GM12878 (cell line): ENCODE measurements at regions not wholly inside any gene's neighbourhood (a gene's known extent, or its start where the extent isn't known, plus 50 kb on each side); places are given as distances from the start of the nearest gene placed in this dataset.

ENCODE experiments used
- ATAC-seq: fragments of 200-7000 bp; cut with Tn5 transposase; 3 replicates; pipeline ENCODE4 v1.9.1; 2020; ENCODE audit warnings: mild to moderate bottlenecking, moderate library complexity
- BruUV-seq: library from RNA; stranded (reverse); fragments of 400-500 nt; replicated peaks from 2 replicates; lab custom pipeline; 2021; lab: Mats Ljungman, UMichigan
- CTCF ChIA-PET: fragments of 300-600 bp; sonication (Branson Sonifier 250); formaldehyde crosslinking; extraction: SDS; loops from one replicate; lab custom pipeline; 2021; ENCODE audit warnings: inconsistent platforms; lab: Yijun Ruan, JAX
- POLR2A ChIA-PET: fragments of 350-600 bp; formaldehyde crosslinking; extraction: SDS; loops from one replicate; lab custom pipeline; 2021; ENCODE audit warnings: inconsistent platforms; lab: Charles Lee
- RAD21 ChIA-PET: fragments of 300-600 bp; sonication (Branson Sonifier 250); formaldehyde crosslinking; loops from one replicate; lab custom pipeline; 2023; ENCODE audit warnings: antibody characterized with exemption; ENCODE audit not compliant: unreplicated experiment; lab: Charles Lee
- SMC1A ChIA-PET: fragments of 300-600 bp; sonication (Branson Sonifier 250); formaldehyde crosslinking; loops from one replicate; lab custom pipeline; 2023; ENCODE audit not compliant: unreplicated experiment, uncharacterized antibody; lab: Charles Lee
- DNase-seq: peaks from one replicate; pipeline ENCODE4 v3.0.0-alpha.2; 2011; ENCODE audit warnings: low read depth, low spot score
- FAIRE-seq: peaks from 3 replicates; lab custom pipeline; 2011; peaks lifted over from hg19 to GRCh38; lab: Jason Lieb, UNC
- H2AFZ ChIP-seq: 2 replicates; pipeline ENCODE4 v1.6.0; 2011; ENCODE audit warnings: low read depth, low read length, control low read depth; ENCODE audit not compliant: control insufficient read depth
- H3K27ac ChIP-seq: 2 replicates; pipeline ENCODE4 v1.5.1; 2011; ENCODE audit warnings: control low read depth; ENCODE audit not compliant: control insufficient read depth, insufficient read depth
- H3K27me3 ChIP-seq, 2 experiments: replicated peaks in 1 of 2; 2 replicates each; pipeline versions ENCODE4 v1.6.0 to v1.6.1; 2011; ENCODE audit warnings: low read length in 1 of 2; ENCODE audit not compliant: control insufficient read depth in 2 of 2, insufficient read depth in 2 of 2
- H3K36me3 ChIP-seq, 2 experiments: 2 replicates each; pipeline ENCODE4 v1.5.1; 2011; ENCODE audit warnings: low read length in 1 of 2; ENCODE audit not compliant: control insufficient read depth in 2 of 2, insufficient read depth in 2 of 2
- H3K4me1 ChIP-seq: 2 replicates; pipeline ENCODE4 v1.6.1; 2011; ENCODE audit warnings: mild to moderate bottlenecking, low read length, moderate library complexity, mixed read lengths; ENCODE audit not compliant: control insufficient read depth, insufficient read depth
- H3K4me2 ChIP-seq: 2 replicates; pipeline ENCODE4 v1.6.0; 2011; ENCODE audit warnings: control low read depth; ENCODE audit not compliant: control insufficient read depth, insufficient read depth
- H3K4me3 ChIP-seq: fragments of 200-600 bp; sonication (generic); 2 replicates; pipeline ENCODE4 v1.5.1; 2016
- H3K79me2 ChIP-seq: 2 replicates; pipeline ENCODE4 v1.6.0; 2011; ENCODE audit warnings: low read length; ENCODE audit not compliant: control insufficient read depth, insufficient read depth
- H3K9ac ChIP-seq: 2 replicates; pipeline ENCODE4 v1.8.0; 2011; ENCODE audit warnings: low read length, control low read depth, mixed read lengths; ENCODE audit not compliant: control insufficient read depth, insufficient read depth
- H3K9me3 ChIP-seq: replicated peaks from 3 replicates; pipeline ENCODE4 v1.5.1; 2011; ENCODE audit warnings: mild to moderate bottlenecking, low read length; ENCODE audit not compliant: control insufficient read depth, insufficient read depth
- H4K20me1 ChIP-seq: 2 replicates; pipeline ENCODE4 v1.6.0; 2011; ENCODE audit not compliant: control insufficient read depth, insufficient read depth
- BHLHE40 ChIP-seq, 2 experiments: fragments of 450-650 bp in 1 of 2; IDR thresholded peaks; 2 replicates each; pipeline ENCODE4 v1.6.1; 2011 to 2017; ENCODE audit warnings: low read depth in 2 of 2, borderline replicate concordance in 1 of 2, improper control_type of control experiment in 1 of 2, low read length in 1 of 2, mild to moderate bottlenecking in 1 of 2
- CHD4 ChIP-seq: fragments of 200-600 bp; sonication (generic); IDR thresholded peaks from 2 replicates; pipeline ENCODE4 v1.6.1; 2016; ENCODE audit warnings: mild to moderate bottlenecking
- E4F1 ChIP-seq: fragments of 450-650 bp; IDR thresholded peaks from 2 replicates; pipeline ENCODE4 v1.6.1; 2018; ENCODE audit warnings: borderline replicate concordance, mild to moderate bottlenecking; ENCODE audit not compliant: partially characterized antibody
- HDAC6 ChIP-seq: fragments of 200-600 bp; sonication (generic); IDR thresholded peaks from one replicate; pipeline ENCODE4 v1.8.0; 2017; ENCODE audit warnings: antibody characterized with exemption; ENCODE audit not compliant: unreplicated experiment
- NBN ChIP-seq: fragments of 450-650 bp; IDR thresholded peaks from 2 replicates; pipeline ENCODE4 v1.6.1; 2016
- NKRF ChIP-seq: fragments of 450-650 bp; conservative IDR thresholded peaks from 2 replicates; pipeline ENCODE4 v1.6.1; 2017; ENCODE audit warnings: mild to moderate bottlenecking, moderate library complexity
- PAX5 ChIP-seq: IDR thresholded peaks from 2 replicates; pipeline ENCODE4 v1.6.1; 2011; ENCODE audit warnings: low read depth, low read length, borderline replicate concordance
- SMAD1 ChIP-seq: fragments of 450-650 bp; IDR thresholded peaks from 2 replicates; pipeline ENCODE4 v1.6.1; 2018; ENCODE audit warnings: mild to moderate bottlenecking, low read depth; ENCODE audit not compliant: partially characterized antibody
- TAF1 ChIP-seq: IDR thresholded peaks from 2 replicates; pipeline ENCODE4 v1.6.1; 2011; ENCODE audit warnings: mild to moderate bottlenecking, low read depth, low read length, borderline replicate concordance
- TARDBP ChIP-seq: IDR thresholded peaks from 2 replicates; pipeline ENCODE4 v1.6.1; 2016; ENCODE audit warnings: borderline replicate concordance
- WRNIP1 ChIP-seq: IDR thresholded peaks from 2 replicates; pipeline ENCODE4 v1.6.1; 2011; ENCODE audit warnings: low read depth, low read length, improper control_type of control experiment, borderline replicate concordance
- WGBS: methylation state at CpG from one replicate; pipeline ENCODE4 v1.1.6; 2016; ENCODE audit warnings: low lambda C conversion rate; ENCODE audit not compliant: insufficient replicate concordance, insufficient coverage; ENCODE audit errors: missing lambda C conversion rate; 5-methylcytosine and 5-hydroxymethylcytosine counted together
- in situ Hi-C: fragments of 300-500 bp; cut with MboI; formaldehyde crosslinking; loops from 9 replicates; pipeline ENCODE4 v1.14.3; 2018; ENCODE audit warnings: mixed read lengths
- intact Hi-C: fragments of 100-400 bp; cut with micrococcal nuclease; formaldehyde crosslinking; loops from one replicate; pipeline ENCODE4 v1.14.2; 2022; ENCODE audit not compliant: unreplicated experiment

- Histone ChIP-seq H4K20me1 (no peaks in the 10 kb centered on the region), H3K36me3 (no peaks in the 10 kb centered on the region), H3K79me2 (no peaks in the 10 kb centered on the region), H3K27ac (no peak overlapping the region), H3K27me3 (no peaks in the 10 kb centered on the region), H3K4me2 (no peak overlapping the region), H3K4me3 (no peak overlapping the region), H3K9ac (no peak overlapping the region), H3K9me3 (no peaks in the 10 kb centered on the region), H2AFZ (no peak overlapping the region), H3K4me1 (no peaks in the 10 kb centered on the region)
- FAIRE-seq (no peak), DNase-seq (no peak), ATAC-seq (no peak)
- TF ChIP-seq HDAC6 (no peak), E4F1 (no peak), PAX5 (no peak), BHLHE40 (IDR thresholded peaks at IDR 0.05; ENCODE audit: borderline replicate concordance in 1 of 2, low read depth in 2 of 2, low read length in 1 of 2) (no peak), TAF1 (no peak), NBN (no peak), TARDBP (no peak), WRNIP1 (no peak), CHD4 (no peak), SMAD1 (no peak), NKRF (no peak)
- CTCF ChIA-PET = no interaction called here
- WGBS = 6% methylated on average over 2 of the region's 2 CpGs
- no TSS peak for BruUV-seq
- POLR2A ChIA-PET = no interaction called here
- in situ Hi-C loops (no loop called here), intact Hi-C loops (no loop called here)
- SMC1A ChIA-PET = interaction anchor here (1.4 to 1.5 kb wide), 2 partner anchors 14 to 15 kb away, joined by 4 to 6 read pairs; no protein-coding TSS in a partner anchor
- RAD21 ChIA-PET = no interaction called here
Observed at GRCh38 chr11:104410336-104410735, 246.4 kb upstream of the PDGFD start.
